ENCODE measurements at regions not wholly inside any gene's neighbourhood (a gene's known extent, or its start where the extent isn't known, plus 50 kb on each side); places are given as distances from the start of the nearest gene placed in this dataset.
"Not testable (repeated sequence)": the region's sequence is repeated elsewhere in the genome, so short reads cannot be mapped to it uniquely, and the experiment has no call there.

- POLR2A ChIA-PET (ENCODE audit: unreplicated experiment): no interaction called here
- CTCF ChIA-PET: no interaction called here
Measured at GRCh38 chr4:154152546-154152945, 339.1 kb downstream of the DCHS2 start.

GRCh38 chr4:154149236-154149635, 342.4 kb downstream of the DCHS2 start:
- H3K4me3 ChIP-seq; H3K27ac ChIP-seq; H3K36me3 ChIP-seq (ENCODE audit: low read depth); H3K9me2 ChIP-seq (ENCODE audit: insufficient read depth); H3F3A ChIP-seq (ENCODE audit: insufficient read depth, low read depth); H3K9me3 ChIP-seq (ENCODE audit: insufficient read depth, low read depth); H2AFZ ChIP-seq; DNase-seq; H3K4me1 ChIP-seq (replicated peaks; ENCODE audit: insufficient read depth); BruUV-seq (replicated peaks); POLR2A ChIA-PET (ENCODE audit: unreplicated experiment); H3K4me2 ChIP-seq; CTCF ChIA-PET; H3K79me2 ChIP-seq (ENCODE audit: low read depth); H3K27me3 ChIP-seq (ENCODE audit: insufficient read depth, low read depth); intact Hi-C loops (cut with micrococcal nuclease; ENCODE audit: unreplicated experiment); H4K20me1 ChIP-seq (ENCODE audit: insufficient read depth): not testable (repeated sequence)

More at GRCh38 chr4:154152546-154152945, 339.1 kb downstream of the DCHS2 start:
- no TSS peak for BruUV-seq (replicated peaks)
- Histone ChIP-seq H2AFZ (no peak overlapping the region), H3K4me3 (no peak overlapping the region), H3K27ac (no peak overlapping the region), H3K4me1 (replicated peaks; ENCODE audit: insufficient read depth) (no peaks in the 10 kb centered on the region), H3K9me2 (ENCODE audit: insufficient read depth) (no peaks in the 10 kb centered on the region), H3F3A (ENCODE audit: insufficient read depth, low read depth) (no peaks in the 10 kb centered on the region), H4K20me1 (ENCODE audit: insufficient read depth) (no peaks in the 10 kb centered on the region), H3K4me2 (no peak overlapping the region), H3K27me3 (ENCODE audit: insufficient read depth, low read depth) (no peaks in the 10 kb centered on the region), H3K36me3 (ENCODE audit: low read depth) (no peaks in the 10 kb centered on the region), H3K9me3 (ENCODE audit: insufficient read depth, low read depth) (no peaks in the 10 kb centered on the region), H3K79me2 (ENCODE audit: low read depth) (no peaks in the 10 kb centered on the region)
- DNase-seq: no peak
- no peak for TF ChIP-seq EZH2 (IDR thresholded peaks at IDR 0.05; ENCODE audit: low read depth)
- TF ChIP-seq, protein P1, sequence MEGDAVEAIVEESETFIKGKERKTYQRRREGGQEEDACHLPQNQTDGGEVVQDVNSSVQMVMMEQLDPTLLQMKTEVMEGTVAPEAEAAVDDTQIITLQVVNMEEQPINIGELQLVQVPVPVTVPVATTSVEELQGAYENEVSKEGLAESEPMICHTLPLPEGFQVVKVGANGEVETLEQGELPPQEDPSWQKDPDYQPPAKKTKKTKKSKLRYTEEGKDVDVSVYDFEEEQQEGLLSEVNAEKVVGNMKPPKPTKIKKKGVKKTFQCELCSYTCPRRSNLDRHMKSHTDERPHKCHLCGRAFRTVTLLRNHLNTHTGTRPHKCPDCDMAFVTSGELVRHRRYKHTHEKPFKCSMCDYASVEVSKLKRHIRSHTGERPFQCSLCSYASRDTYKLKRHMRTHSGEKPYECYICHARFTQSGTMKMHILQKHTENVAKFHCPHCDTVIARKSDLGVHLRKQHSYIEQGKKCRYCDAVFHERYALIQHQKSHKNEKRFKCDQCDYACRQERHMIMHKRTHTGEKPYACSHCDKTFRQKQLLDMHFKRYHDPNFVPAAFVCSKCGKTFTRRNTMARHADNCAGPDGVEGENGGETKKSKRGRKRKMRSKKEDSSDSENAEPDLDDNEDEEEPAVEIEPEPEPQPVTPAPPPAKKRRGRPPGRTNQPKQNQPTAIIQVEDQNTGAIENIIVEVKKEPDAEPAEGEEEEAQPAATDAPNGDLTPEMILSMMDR (conservative IDR thresholded peaks at IDR 0.05): no peak
- intact Hi-C loops (cut with micrococcal nuclease; ENCODE audit: unreplicated experiment): no loop called here

DNA sequence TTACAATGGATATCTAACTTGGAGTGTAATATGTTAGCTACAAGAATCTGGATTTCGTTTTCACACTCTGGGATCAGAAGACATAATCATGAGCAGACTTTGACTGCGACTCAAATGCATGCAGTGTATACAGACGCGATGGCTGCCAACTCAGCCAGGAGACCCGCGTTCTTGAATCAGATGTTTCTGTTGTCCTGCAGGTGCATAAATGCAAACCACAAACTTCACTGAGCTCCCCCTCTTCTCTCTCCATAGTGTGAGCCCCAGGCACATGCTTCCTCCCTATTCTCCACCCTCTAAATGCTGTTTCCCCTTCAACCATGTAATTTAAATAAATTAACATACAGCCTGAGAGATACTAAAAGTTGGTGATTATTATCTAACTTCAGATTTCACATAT, 347.9 kb downstream of the DCHS2 start:
- ChIA-PET POLR2A (ENCODE audit: unreplicated experiment) (no interaction called here), CTCF (no interaction called here)
- H3K27ac ChIP-seq: no peak overlapping the region
- no peaks in the 10 kb centered on the region for H3F3A ChIP-seq (ENCODE audit: insufficient read depth, low read depth)
- TF ChIP-seq, protein P1 (conservative IDR thresholded peaks at IDR 0.05): no peak
- TF ChIP-seq EZH2 (IDR thresholded peaks at IDR 0.05; ENCODE audit: low read depth): no peak
- H3K9me3 ChIP-seq (ENCODE audit: insufficient read depth, low read depth): no peaks in the 10 kb centered on the region
- no peaks in the 10 kb centered on the region for H3K9me2 ChIP-seq (ENCODE audit: insufficient read depth)
- intact Hi-C loops (cut with micrococcal nuclease; ENCODE audit: unreplicated experiment): no loop called here
- H3K4me3 ChIP-seq: no peak overlapping the region
- H4K20me1 ChIP-seq (ENCODE audit: insufficient read depth): no peaks in the 10 kb centered on the region
- DNase-seq: no peak
- no peaks in the 10 kb centered on the region for H3K36me3 ChIP-seq (ENCODE audit: low read depth)
- no TSS peak for BruUV-seq (replicated peaks)
- no peaks in the 10 kb centered on the region for H3K79me2 ChIP-seq (ENCODE audit: low read depth)
- H3K4me2 ChIP-seq: no peak overlapping the region
- H3K4me1 ChIP-seq (replicated peaks; ENCODE audit: insufficient read depth): no peaks in the 10 kb centered on the region
- H3K27me3 ChIP-seq (ENCODE audit: insufficient read depth, low read depth): no peaks in the 10 kb centered on the region
- no peak overlapping the region for H2AFZ ChIP-seq

DNA sequence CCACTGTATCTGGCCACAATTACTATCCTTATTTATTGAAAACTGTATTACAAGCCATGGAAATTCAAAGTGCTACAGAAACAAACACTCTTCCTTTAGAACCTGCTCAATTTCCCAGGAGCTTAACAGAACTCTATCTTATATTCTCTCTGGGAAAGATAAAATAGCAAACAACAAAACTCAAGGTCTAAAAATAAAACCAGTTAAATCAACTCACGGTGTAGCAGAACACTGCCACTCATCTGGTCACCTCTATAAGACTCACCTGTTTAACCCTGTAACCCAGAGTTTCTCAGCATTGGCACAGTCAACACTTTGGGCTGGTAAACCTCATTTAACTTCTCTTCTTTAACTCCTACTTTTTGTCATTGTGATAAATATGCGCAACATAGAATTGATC, 348.9 kb downstream of the DCHS2 start:
- Histone ChIP-seq H3K36me3 (ENCODE audit: low read depth) (no peaks in the 10 kb centered on the region), H3K9me3 (ENCODE audit: insufficient read depth, low read depth) (no peaks in the 10 kb centered on the region), H3K79me2 (ENCODE audit: low read depth) (no peaks in the 10 kb centered on the region), H3K4me1 (replicated peaks; ENCODE audit: insufficient read depth) (no peaks in the 10 kb centered on the region), H2AFZ (no peak overlapping the region), H4K20me1 (ENCODE audit: insufficient read depth) (no peaks in the 10 kb centered on the region), H3K27ac (no peak overlapping the region), H3K4me2 (no peak overlapping the region), H3F3A (ENCODE audit: insufficient read depth, low read depth) (no peaks in the 10 kb centered on the region), H3K9me2 (ENCODE audit: insufficient read depth) (no peaks in the 10 kb centered on the region), H3K4me3 (no peak overlapping the region), H3K27me3 (ENCODE audit: insufficient read depth, low read depth) (no peaks in the 10 kb centered on the region)
- intact Hi-C loops (cut with micrococcal nuclease; ENCODE audit: unreplicated experiment): no loop called here
- DNase-seq: no peak
- TF ChIP-seq, protein P1 (conservative IDR thresholded peaks at IDR 0.05): no peak
- TF ChIP-seq EZH2 (IDR thresholded peaks at IDR 0.05; ENCODE audit: low read depth): no peak
- POLR2A ChIA-PET (ENCODE audit: unreplicated experiment): no interaction called here
- CTCF ChIA-PET: no interaction called here
- no TSS peak for BruUV-seq (replicated peaks)
